IPS-18a (cell line): ENCODE measurements at regions not wholly inside any gene's neighbourhood (a gene's known extent, or its start where the extent isn't known, plus 50 kb on each side); places are given as distances from the start of the nearest gene placed in this dataset.

Source experiments
- H3K27ac ChIP-seq: one replicate; pipeline ENCODE4 v1.5.1; 2013; ENCODE audit warnings: low read length
- H3K27me3 ChIP-seq: one replicate; pipeline ENCODE4 v1.6.1; 2013; ENCODE audit warnings: mild to moderate bottlenecking, low read length; ENCODE audit not compliant: control insufficient read depth, insufficient read depth
- H3K36me3 ChIP-seq: one replicate; pipeline ENCODE4 v1.6.1; 2013; ENCODE audit warnings: low read depth, low read length; ENCODE audit not compliant: control insufficient read depth
- H3K4me1 ChIP-seq: one replicate; pipeline ENCODE4 v1.6.1; 2013; ENCODE audit warnings: low read depth, low read length; ENCODE audit not compliant: control insufficient read depth
- H3K4me3 ChIP-seq: one replicate; pipeline ENCODE4 v1.5.1; 2013; ENCODE audit warnings: low read length
- H3K9ac ChIP-seq: one replicate; pipeline ENCODE4 v1.6.1; 2013; ENCODE audit warnings: mild to moderate bottlenecking, low read length, moderate library complexity
- H3K9me3 ChIP-seq: one replicate; pipeline ENCODE4 v1.6.1; 2013; ENCODE audit warnings: low read depth, low read length; ENCODE audit not compliant: control insufficient read depth

DNA sequence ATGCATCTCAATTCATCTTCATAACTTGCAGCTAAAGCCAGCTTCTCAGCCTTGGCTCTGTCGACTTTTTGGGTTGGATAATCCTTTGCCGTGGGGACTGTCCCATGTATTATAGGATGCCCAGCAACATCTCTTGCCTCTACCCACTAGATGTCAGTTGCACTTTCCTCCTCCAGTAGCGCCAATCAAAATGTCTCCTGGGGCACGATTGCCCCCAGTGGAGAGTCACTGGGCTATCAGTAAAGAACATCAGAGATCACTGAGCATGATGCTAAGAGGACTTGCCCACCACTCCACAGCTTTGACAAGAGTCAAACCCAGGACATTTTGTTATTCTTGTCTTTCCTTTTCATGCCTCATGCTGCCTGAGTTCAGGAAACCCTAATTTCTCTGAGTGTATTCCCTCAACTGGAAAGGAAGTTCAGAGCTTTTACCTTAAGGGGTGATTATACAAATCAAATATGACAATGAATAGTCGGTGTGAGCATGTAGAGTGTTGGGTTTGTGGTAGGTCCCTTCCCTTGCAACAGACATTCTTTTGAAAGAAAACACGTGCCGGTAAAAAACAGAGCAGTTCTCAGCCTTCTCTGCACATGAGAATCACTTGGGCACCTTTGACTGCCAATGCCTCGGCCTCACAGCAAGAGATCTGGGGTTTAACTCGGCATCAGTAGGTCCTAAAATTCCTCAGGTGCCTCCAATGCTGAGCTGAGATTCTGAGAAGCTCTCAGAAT, 980.6 kb downstream of the VRK1 start:
- H3K9me3 ChIP-seq: no peaks in the 10 kb centered on the region
- H3K27ac ChIP-seq: no peak overlapping the region
- H3K27me3 ChIP-seq: no peaks in the 10 kb centered on the region
- no peak overlapping the region for H3K4me3 ChIP-seq
- no peak overlapping the region for H3K9ac ChIP-seq
- H3K4me1 ChIP-seq: no peaks in the 10 kb centered on the region
- H3K36me3 ChIP-seq: no peaks in the 10 kb centered on the region

DNA sequence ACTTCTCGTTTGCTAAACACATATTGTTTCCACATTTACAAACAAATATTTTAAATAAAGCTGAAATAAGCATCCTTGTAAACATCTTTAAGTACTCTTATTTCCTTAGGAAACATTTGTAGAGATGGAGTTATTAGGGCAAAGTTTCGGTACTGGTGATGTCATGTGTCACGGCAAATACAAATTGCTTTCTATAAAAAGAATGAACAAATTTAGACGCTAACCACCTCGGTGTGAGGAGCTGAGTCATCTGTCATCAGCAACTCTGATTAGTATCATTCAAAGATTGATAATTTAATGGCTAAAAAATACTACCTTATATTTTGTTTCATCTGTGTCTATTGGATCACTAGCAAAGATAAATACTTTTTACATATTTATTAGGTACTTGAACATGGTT, 982.0 kb downstream of the VRK1 start:
- no peak overlapping the region for H3K27ac ChIP-seq
- H3K9me3 ChIP-seq: no peaks in the 10 kb centered on the region
- no peak overlapping the region for H3K4me3 ChIP-seq
- H3K36me3 ChIP-seq: no peaks in the 10 kb centered on the region
- H3K4me1 ChIP-seq: no peaks in the 10 kb centered on the region
- H3K27me3 ChIP-seq: no peaks in the 10 kb centered on the region
- no peak overlapping the region for H3K9ac ChIP-seq

DNA sequence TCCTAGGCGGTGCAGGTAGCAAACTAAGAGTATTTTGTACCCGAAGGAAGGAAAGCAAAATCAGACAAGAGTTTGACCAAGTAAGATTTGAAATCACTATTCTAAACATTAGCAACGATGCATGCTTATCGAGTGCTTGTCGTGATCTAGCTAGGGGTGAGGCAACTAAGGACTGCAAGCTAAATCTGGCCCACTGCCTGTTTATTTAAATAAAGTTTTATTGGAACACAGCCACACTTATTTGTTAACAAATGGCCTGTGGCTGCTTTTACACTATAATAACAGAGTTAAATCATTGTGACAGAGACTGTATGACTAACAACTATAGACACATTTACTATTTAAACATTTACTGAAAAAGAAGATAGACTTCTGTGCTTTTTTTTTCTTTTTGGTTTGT, 983.6 kb downstream of the VRK1 start:
- no peaks in the 10 kb centered on the region for H3K27me3 ChIP-seq
- H3K4me3 ChIP-seq: no peak overlapping the region
- H3K9me3 ChIP-seq: no peaks in the 10 kb centered on the region
- no peak overlapping the region for H3K27ac ChIP-seq
- H3K9ac ChIP-seq: no peak overlapping the region
- no peaks in the 10 kb centered on the region for H3K4me1 ChIP-seq
- no peaks in the 10 kb centered on the region for H3K36me3 ChIP-seq

DNA sequence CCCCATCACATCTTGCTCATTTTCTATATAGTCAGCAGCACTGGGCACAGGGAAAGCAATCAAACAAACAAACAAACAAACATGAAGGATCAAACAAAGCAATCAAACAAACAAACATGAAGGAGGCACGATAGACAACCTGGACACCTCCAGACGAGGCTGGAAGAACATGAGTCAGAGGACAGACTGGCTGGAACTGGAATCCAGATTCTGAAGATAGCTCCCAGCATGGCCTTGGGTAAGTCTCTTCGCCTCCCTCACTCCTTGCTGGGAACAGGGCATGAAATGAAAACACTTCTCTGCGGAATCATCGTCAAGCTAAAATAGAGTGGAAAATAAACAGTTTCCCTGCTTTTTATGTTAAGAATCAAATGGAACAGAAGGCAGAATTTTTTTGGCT, 984.8 kb downstream of the VRK1 start:
- no peak overlapping the region for H3K4me3 ChIP-seq
- H3K9ac ChIP-seq: no peak overlapping the region
- H3K27me3 ChIP-seq: no peaks in the 10 kb centered on the region
- H3K36me3 ChIP-seq: no peaks in the 10 kb centered on the region
- H3K4me1 ChIP-seq: no peaks in the 10 kb centered on the region
- H3K9me3 ChIP-seq: no peaks in the 10 kb centered on the region
- H3K27ac ChIP-seq: no peak overlapping the region

DNA sequence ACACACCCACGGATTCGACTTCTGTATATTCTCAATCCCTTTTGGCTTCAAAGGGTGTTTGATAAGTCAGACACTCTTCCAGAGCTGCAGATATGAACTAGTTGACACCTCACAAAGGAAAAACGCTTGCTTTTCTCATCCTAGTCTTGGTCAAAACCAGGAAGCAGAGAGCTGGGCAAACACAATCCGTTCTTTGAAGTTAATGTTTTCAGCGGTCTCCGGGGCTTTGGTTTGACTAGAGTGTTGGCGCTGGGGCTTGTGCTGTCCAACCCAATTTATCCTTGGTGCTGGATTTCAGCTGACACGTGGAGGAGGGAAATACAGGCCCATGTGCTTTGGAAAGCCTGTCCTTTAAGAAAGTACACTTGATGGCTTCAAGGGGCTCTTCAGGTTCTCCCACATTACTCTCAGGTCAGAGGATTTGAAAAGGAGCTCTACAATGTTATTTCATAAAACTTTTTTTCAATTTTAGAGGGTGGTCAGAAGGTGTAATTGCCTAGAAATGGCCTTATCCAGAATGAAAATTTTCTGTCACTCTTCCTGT, 985.8 kb downstream of the VRK1 start:
- Histone ChIP-seq H3K27ac (no peak overlapping the region), H3K9ac (no peak overlapping the region)

DNA sequence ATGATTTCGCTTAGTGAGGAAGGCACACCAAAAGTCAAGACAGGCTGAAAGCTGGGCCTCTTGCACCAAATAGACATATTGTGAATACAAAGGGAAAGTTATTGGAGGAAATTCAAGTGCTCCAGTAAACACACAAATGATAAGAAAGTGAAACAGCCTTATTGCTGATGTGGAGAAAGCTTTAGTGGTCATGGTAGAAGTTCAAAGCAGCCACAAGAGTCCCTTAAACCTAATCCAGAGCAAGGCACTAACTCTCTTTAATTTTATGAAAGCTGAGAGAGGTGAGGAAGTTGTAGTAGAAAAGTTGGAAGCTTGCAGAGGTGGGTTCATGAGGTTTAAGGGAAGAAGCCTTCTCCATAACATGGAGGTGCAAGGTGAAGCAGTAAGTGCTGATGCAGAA, 988.3 kb downstream of the VRK1 start:
- no peak overlapping the region for H3K27ac ChIP-seq
- H3K27me3 ChIP-seq: no peaks in the 10 kb centered on the region
- no peaks in the 10 kb centered on the region for H3K4me1 ChIP-seq
- H3K9me3 ChIP-seq: no peaks in the 10 kb centered on the region
- no peak overlapping the region for H3K9ac ChIP-seq
- no peaks in the 10 kb centered on the region for H3K36me3 ChIP-seq
- H3K4me3 ChIP-seq: no peak overlapping the region

More for the DNA sequence above, 985.8 kb downstream of the VRK1 start:
- Histone ChIP-seq H3K4me1 (no peaks in the 10 kb centered on the region), H3K9me3 (no peaks in the 10 kb centered on the region), H3K27me3 (no peaks in the 10 kb centered on the region), H3K36me3 (no peaks in the 10 kb centered on the region), H3K4me3 (no peak overlapping the region)

DNA sequence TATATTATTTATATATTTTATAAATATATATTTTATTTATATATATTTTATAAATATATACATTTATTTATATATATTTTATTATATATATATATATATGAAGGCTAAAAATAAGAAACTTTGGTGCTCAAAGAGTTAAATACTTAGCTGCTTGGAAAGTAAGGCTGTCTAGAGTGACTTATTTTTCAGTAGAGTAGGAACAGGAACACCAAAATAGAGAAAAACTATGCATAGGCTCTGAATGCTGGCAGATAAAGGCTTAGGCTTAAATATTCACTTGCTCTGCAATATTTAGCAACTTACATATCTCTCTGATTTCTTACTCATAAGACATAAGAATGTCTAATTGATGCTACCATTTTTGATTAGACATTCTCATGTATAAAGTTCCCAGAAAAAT, 991.2 kb downstream of the VRK1 start:
- Histone ChIP-seq H3K27me3 (no peaks in the 10 kb centered on the region), H3K4me1 (no peaks in the 10 kb centered on the region), H3K9ac (no peak overlapping the region), H3K9me3 (no peaks in the 10 kb centered on the region), H3K27ac (no peak overlapping the region), H3K36me3 (no peaks in the 10 kb centered on the region), H3K4me3 (no peak overlapping the region)

DNA sequence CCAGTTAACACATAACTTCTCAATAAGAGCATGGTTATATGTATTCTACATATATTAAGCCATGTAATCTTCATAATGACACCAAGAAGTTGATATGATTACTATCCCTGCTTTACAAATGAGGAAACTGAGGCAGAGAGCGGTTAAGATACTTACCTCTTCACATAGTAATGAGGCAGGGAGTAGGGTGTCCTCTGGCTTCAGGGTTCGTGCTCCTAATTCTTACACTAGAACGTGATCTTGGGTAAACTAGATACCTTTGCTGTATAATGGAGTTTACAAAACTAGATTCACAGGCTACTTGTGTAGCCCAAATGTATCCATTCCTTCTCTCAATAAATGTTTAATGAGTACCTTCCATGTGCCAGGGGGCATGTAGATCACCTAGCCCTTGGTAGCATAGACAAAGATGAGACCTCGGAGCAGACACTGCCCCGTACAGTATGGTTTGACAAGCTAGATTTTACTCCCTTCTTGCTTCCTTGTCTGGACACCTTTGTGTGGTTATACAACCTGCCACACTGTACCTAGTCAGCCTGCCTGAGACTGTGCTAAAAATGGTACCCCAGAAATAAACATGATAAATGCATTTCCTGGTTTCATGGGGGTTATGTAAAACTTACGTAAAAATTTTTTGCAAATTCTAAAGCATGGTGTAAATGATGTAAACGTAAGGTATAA, 991.8 kb downstream of the VRK1 start:
- no peaks in the 10 kb centered on the region for H3K9me3 ChIP-seq
- H3K9ac ChIP-seq: no peak overlapping the region
- H3K4me3 ChIP-seq: no peak overlapping the region
- no peak overlapping the region for H3K27ac ChIP-seq
- H3K36me3 ChIP-seq: no peaks in the 10 kb centered on the region
- H3K27me3 ChIP-seq: no peaks in the 10 kb centered on the region
- no peaks in the 10 kb centered on the region for H3K4me1 ChIP-seq

DNA sequence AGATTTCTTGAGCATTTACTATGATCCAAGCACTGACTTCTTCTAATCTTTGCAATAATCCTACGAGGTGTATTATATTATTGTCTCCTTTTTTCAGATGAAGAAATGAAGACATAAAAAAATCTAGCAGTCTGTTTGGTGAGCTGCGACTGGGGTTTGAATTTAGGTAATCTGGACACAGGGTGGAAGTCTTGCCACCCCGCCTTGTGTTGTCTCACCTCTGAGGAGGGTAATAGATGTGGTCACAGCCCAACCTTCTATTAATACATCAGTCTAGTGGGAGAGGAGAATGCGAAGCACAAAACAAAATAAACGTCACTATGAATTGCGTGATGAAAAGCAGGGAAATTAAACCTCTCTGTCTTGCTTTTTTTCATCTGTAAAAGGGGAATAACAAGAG, 993.9 kb downstream of the VRK1 start:
- no peaks in the 10 kb centered on the region for H3K9me3 ChIP-seq

DNA sequence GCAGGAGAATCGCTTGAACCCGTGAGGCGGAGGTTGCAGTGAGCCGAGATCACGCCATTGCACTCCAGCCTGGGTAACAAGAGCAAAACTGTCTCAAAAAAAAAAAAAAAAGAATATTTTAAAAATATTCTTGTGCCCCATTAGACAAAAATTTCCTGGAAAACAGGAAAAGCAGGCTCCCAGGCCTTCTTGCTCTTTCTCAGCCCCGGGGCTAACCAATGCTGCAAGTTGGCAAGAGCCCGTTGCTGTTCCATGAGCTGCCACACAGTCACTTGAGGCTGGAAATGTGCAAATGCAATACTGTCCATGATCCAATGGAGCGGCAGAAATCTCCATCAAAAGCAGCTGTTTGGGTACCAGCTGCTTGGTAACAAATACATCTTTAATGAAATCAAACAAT, 994.7 kb downstream of the VRK1 start:
- no peaks in the 10 kb centered on the region for H3K4me1 ChIP-seq
- no peaks in the 10 kb centered on the region for H3K27me3 ChIP-seq
- no peak overlapping the region for H3K27ac ChIP-seq
- H3K4me3 ChIP-seq: no peak overlapping the region
- no peak overlapping the region for H3K9ac ChIP-seq
- no peaks in the 10 kb centered on the region for H3K36me3 ChIP-seq
- no peaks in the 10 kb centered on the region for H3K9me3 ChIP-seq

More for the DNA sequence above, 993.9 kb downstream of the VRK1 start:
- no peaks in the 10 kb centered on the region for H3K27me3 ChIP-seq
- no peaks in the 10 kb centered on the region for H3K36me3 ChIP-seq
- no peak overlapping the region for H3K4me3 ChIP-seq
- H3K4me1 ChIP-seq: no peaks in the 10 kb centered on the region
- no peak overlapping the region for H3K27ac ChIP-seq
- no peak overlapping the region for H3K9ac ChIP-seq

DNA sequence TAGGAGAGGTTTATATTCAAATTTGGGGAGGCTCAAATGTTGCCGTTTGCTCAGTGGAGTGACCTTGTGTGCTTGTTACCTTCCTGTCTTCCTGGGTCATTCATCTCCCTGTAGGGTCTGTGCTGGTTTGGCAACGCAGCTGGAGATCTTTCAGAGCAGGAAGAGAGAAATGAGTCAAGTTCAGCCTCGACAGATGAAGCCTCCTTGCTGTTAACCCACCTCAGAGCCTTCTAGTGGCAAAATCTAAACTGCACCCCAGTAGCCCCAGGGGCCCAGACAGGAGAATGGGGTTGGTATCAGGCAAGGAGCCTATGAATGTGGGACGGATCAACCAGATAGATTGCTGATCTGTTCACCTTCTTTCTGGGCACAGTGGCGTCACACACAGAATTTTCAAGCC, 999.3 kb downstream of the VRK1 start:
- no peaks in the 10 kb centered on the region for H3K27me3 ChIP-seq
- H3K4me1 ChIP-seq: no peaks in the 10 kb centered on the region

DNA sequence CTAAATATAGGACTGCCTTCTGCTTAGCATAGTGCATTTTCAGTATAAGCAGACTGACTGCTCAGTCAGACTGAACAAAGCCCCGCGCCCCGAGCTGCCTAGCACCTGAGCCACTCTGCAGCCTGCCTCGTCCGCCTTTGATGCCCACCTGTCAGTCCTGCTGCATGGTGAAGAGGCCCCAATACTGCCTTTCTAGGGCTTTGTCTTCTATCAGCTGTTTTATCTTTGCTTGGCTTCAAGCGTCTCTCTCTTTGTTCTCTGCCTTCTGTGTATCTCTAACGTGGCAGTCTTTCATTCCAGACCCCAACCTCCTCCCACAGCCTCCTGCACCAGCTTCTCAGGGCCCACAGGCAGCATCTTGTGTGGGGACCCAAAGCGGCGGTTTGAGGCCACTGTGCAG, 1001.0 kb downstream of the VRK1 start:
- Histone ChIP-seq H3K4me1 (no peaks in the 10 kb centered on the region), H3K27ac (no peak overlapping the region), H3K4me3 (no peak overlapping the region), H3K27me3 (no peaks in the 10 kb centered on the region), H3K9me3 (no peaks in the 10 kb centered on the region), H3K36me3 (no peaks in the 10 kb centered on the region), H3K9ac (no peak overlapping the region)

More for the DNA sequence above, 999.3 kb downstream of the VRK1 start:
- no peak overlapping the region for H3K9ac ChIP-seq
- H3K4me3 ChIP-seq: no peak overlapping the region
- H3K9me3 ChIP-seq: no peaks in the 10 kb centered on the region
- H3K36me3 ChIP-seq: no peaks in the 10 kb centered on the region
- H3K27ac ChIP-seq: no peak overlapping the region
